ENCODE measurements at regions not wholly inside any gene's neighbourhood (a gene's known extent, or its start where the extent isn't known, plus 50 kb on each side); places are given as distances from the start of the nearest gene placed in this dataset.

- TF ChIP-seq CTCF (IDR thresholded peaks at IDR 0.05 in 4 of 5, conservative IDR thresholded peaks at IDR 0.05 in 1 of 5) (no peak), POLR2A (IDR thresholded peaks at IDR 0.05) (no peak)
Measured at GRCh38 chr15:36008719-36009118, 462.8 kb upstream of the DPH6 start.
